GM21723 (cell line): ENCODE measurements at regions not wholly inside any gene's neighbourhood (a gene's known extent, or its start where the extent isn't known, plus 50 kb on each side); places are given as distances from the start of the nearest gene placed in this dataset.
"Not testable (repeated sequence)": the region's sequence is repeated elsewhere in the genome, so short reads cannot be mapped to it uniquely, and the experiment has no call there.

Experiments used
- ATAC-seq: cut with Tn5 transposase; IDR thresholded peaks from one replicate; pipeline ENCODE4 v1.9.1; 2021; ENCODE audit warnings: mild to moderate bottlenecking, moderate library complexity; ENCODE audit not compliant: unreplicated experiment

GRCh38 chr2:145807554-145807953 is 1287.6 kb upstream of the ZEB2 start:
- ATAC-seq: no peak

DNA sequence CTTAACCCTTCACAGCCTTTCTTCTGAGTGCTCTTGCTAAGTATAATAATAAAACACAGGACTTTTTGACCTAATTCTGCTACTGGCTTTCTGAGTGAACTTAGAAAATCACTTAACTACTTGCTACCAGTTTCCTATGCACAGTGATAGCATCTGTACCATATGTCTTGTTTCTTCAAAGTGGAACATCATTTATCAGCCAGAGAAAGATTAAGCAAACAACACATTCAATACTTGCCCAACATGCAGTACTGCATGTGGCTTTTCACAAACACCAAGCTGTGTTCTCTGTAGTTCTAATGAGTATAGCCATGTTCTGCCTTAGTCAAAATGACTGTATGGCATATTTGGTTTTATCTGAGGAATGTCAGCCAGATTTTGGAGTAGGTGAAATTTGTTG is 1286.6 kb upstream of the ZEB2 start:
- ATAC-seq: no peak

GRCh38 chr2:145802133-145802532 is 1282.2 kb upstream of the ZEB2 start:
- ATAC-seq: no peak

- ATAC-seq: no peak
Observed at GRCh38 chr2:145801210-145801609, 1281.3 kb upstream of the ZEB2 start.

GRCh38 chr2:145800151-145801091 is 1280.5 kb upstream of the ZEB2 start:
- ATAC-seq: no peak

DNA sequence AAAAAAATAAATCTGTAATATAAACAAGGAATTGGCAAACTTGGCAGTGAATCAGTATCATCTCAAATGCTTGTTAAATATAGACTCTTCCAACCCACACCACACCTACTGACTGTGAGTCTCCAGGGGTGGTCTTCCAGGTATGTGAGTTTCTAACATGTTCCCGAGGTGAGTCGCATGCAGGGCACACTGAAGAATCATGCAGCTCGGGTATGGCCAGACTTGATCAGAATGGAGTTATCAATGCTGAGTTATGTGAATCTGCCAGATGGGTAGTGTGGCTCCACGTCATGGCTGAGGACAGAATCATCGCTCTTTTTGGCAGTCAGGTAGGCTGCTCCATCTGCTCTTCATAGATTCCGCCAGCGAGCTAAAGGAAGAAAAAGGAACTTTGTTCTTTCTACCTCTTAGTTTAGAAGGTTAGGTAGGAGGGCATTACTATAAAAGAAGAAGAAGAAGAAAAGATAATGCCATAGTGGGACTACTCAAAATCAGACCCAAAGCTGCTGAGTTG is 1279.7 kb upstream of the ZEB2 start:
- ATAC-seq: no peak

- ATAC-seq: no peak
Observed at GRCh38 chr2:145798419-145798818, 1278.5 kb upstream of the ZEB2 start.

GRCh38 chr2:145797692-145798091 is 1277.8 kb upstream of the ZEB2 start:
- ATAC-seq: no peak

GRCh38 chr2:145792745-145793144 is 1272.8 kb upstream of the ZEB2 start:
- ATAC-seq: no peak

- no peak for ATAC-seq
Observed at GRCh38 chr2:145789636-145790035, 1269.7 kb upstream of the ZEB2 start.

DNA sequence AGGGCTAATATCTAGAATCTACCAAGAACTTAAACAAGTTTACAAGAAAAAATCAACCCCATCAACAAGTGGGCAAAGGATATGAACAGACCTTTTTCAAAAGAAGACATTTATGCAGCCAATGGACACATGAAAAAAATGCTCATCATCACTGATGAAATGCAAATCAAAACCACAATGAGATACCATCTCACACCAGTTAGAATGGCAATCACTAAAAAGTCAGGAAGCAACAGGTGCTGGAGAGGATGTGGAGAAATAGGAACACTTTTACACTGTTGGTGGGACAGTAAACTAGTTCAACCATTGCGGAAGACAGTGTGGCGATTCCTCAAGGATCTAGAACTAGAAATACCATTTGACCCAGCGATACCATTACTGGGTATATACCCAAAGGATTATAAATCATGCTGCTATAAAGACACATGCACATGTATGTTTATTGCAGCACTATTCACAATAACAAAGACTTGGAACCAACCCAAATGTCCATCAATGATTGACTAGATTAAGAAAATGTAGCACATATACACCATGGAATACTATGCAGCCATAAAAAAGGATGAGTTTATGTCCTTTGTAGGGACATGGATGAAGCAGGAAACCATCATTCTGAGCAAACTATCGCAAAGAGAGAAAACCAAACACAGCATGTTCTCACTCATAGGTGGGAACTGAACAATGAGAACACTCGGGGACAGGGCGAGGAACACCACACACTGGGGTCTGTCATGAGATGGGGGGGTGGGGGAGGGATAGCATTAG is 1267.9 kb upstream of the ZEB2 start:
- not testable (repeated sequence) for ATAC-seq

DNA sequence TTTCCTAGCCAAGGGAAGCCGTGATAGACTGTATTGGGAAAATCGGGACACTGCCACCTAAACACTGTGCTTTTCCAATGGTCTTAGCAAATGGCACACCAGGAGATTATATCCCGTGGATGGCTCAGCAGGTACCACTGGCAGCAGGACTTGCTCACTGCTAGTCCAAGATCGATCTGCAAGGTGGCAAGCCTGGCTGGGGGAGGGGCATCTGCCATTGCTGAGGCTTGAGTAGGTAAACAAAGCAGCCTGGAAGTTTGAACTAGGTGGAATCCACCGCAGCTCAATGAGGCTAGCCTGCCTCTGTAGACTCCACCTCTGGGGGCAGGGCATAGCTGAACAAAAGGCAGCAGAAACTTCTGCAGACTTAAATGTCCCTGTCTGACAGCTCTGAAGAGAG is 1262.7 kb upstream of the ZEB2 start:
- not testable (repeated sequence) for ATAC-seq

DNA sequence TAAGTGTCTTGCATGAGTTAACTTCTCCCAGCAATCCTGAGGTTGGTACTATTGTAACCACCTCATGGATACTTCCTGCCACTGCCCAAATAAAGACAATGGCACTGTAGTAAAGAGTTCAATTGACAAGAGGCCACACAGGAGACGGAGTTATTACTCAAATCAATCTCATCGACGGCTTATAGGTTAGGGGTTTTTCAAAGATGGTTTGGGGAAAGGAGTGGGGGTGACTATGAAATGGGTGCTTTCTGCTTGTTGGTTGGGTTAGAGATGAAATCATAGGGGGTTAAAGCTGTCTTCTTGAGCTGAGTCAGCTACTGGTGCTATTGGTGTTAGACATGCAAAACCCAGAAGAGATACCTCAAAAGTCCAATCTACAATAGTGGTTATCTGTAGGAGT is 1258.0 kb upstream of the ZEB2 start:
- no peak for ATAC-seq

DNA sequence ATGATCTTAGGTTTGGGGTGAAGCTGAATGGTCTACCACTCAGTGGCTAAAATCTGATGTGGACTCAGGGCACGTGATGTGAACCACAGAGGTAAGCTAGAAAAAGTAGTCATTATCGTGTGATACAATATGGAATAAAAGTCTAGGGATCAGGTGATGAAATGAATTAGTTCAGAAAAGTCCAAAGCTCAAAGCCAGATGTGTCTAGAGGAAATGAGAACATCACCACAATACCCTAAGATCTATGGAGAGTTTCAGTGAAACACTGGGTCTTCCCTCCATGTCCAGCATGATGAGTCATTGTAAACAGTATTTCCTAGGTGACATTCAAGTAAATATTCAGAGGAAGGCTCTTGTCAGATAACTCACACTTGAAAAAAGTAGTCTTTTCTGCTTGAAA is 1257.4 kb upstream of the ZEB2 start:
- ATAC-seq: no peak

GRCh38 chr2:145775591-145775990 is 1255.7 kb upstream of the ZEB2 start:
- ATAC-seq: no peak

- peak; percentile 95 for ATAC-seq
Observed at GRCh38 chr2:145771525-145771924, 1251.6 kb upstream of the ZEB2 start.

DNA sequence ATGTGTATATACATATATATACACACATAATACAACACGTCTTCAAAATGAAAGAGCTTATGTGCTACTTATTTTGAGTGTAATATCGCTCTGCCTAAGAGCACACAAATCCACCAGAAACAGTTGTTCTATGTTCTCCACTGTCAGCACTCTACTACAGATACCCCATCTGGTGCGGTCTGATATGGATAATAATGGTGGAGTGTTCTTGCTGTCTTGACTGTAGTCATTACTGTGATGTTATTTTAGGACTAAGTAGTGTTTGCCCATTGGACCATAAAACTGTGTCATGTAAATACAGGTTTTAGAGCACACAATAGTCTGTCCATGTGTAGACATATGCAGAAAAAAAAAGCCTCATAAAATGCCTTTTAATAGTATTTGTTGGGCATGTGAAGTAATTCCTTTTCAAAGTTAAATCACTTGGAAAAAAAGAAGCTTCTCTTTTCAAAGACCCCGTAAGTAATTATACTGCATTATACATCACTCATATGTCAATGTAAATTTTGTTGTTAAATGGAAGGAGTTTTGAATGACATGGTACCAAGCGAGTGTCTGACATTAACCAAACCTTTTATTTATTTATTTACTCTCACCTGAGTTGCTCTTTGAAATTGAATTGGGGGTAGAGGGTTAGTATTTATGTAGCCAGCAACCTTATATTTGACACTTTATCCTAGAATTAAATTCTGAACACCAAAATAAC is 1249.2 kb upstream of the ZEB2 start:
- no peak for ATAC-seq

DNA sequence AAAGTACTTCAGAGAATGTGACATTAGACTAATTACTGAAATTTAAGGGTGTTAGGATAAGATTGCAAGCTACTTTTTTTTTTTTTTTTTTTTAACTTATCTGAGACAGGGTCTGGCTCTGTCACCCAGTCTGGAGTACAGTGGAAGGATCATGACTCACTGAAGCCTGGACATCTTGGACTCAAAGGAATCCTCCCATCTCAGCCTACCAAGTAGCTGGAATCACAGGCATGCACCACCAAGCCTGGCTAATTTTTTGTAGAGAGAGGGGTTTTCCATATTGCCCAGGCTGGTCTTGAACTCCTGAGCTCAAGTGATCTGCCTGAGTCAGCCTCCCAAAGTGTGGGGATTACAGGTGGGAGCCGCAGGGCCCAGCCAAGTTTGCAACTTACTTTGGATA is 1246.0 kb upstream of the ZEB2 start:
- ATAC-seq: no peak

DNA sequence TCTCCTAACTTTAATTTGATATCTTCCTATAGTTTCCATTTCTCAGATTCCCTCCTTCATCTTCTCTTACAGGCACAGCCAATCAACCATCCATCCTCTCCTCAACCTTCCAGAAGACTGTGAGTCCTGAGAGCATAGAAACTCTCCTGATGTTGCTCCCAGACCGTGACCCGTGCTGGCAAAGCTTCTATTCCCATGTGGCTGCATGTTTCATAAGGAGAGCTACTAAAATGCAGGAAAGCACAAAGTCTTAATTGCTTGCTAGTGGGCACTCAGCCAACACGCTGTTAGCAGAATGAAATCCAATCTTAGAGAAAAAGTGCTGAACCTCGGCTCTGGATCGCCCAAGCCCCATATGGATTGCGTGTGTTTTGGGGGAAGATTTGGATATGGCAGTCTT is 1244.7 kb upstream of the ZEB2 start:
- no peak for ATAC-seq

GRCh38 chr2:145760781-145761649 is 1241.1 kb upstream of the ZEB2 start:
- ATAC-seq: no peak
